PFSK-1 (cell line): ENCODE measurements at regions not wholly inside any gene's neighbourhood (a gene's known extent, or its start where the extent isn't known, plus 50 kb on each side); places are given as distances from the start of the nearest gene placed in this dataset.

Experiments used
- POLR2AphosphoS5 ChIP-seq: IDR thresholded peaks from 2 replicates; pipeline ENCODE4 v1.6.1; 2012; ENCODE audit warnings: low read depth, mild to moderate bottlenecking, control low read depth, low read length, moderate library complexity
- REST ChIP-seq, 2 experiments: IDR thresholded peaks; 2 replicates each; pipeline versions ENCODE4 v1.6.1 to v1.8.0; 2011 to 2012; ENCODE audit warnings: low read depth in 2 of 2, low read length in 2 of 2, control low read depth in 1 of 2, inconsistent platforms in 1 of 2, mild to moderate bottlenecking in 1 of 2, moderate library complexity in 1 of 2; ENCODE audit not compliant: insufficient read depth in 1 of 2

- TF ChIP-seq POLR2AphosphoS5 (no peak), REST (IDR thresholded peaks at IDR 0.05; ENCODE audit: insufficient read depth in 1 of 2, low read depth in 2 of 2, low read length in 2 of 2) (no peak)
Observed at GRCh38 chr22:19636696-19637407, 77.5 kb upstream of the SEPTIN5 start.
